ENCODE measurements at regions not wholly inside any gene's neighbourhood (a gene's known extent, or its start where the extent isn't known, plus 50 kb on each side); places are given as distances from the start of the nearest gene placed in this dataset.

DNA sequence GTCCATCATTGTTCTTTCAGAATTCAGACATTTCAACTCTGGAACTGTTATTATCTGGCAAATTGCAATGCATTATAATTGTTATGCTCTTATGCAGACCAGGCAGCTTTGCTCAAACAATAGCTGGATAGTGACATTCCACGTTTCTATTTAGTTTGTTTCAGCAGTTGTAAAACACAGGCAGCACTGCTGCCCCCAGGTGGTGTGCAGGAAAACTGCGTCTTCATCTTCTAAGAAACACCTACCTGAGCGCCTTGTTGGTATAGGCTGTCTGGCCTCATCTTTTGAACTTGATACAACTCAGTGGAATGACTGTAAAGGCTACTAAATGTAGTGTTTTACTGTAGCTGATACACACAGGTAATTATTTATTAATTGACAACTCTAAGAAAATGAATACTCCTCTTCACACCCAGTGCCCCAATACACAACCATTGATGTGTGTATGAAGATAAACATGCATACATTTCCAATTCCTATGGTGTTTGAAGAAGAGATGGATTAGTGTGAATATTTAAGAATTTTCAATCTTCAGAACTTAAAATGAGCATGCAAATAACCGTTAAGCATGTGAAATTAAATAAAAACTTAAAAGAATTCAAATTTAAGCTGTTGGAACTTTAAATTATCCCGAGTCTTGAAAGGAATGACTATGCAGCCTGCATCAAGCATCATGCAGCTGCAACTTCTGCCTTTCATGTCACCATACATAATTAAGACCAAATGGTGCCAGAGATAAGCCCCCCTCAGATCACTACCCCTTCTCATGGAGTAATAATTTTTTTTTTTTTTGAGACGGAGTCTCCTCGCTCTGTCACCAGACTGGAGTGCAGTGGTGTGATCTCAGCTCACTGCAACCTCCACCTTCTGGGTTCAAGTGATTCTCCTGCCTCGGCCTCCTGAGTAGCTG is 85.6 kb downstream of the CD8B2 start:
- DNase-seq: no peak

DNA sequence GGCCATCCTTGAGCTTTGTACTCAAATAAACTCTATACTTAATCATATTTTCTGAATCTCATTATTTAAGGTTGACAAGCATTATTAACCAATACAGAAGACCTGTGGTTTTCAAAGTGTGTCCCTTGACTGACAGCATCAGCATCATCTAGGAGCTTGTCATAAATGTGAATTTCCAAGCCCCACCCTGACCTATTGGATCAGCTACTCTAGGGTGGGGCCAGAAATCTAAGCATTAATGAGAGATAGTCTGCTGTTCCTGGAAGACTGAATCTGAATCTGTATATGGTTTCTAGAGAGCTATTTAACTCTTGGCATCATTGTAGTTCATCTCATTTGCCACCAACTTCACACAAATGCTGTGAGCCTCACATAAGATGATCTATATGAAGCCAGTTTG is 86.6 kb downstream of the CD8B2 start:
- no peak for DNase-seq

- DNase-seq: no peak
Observed at GRCh38 chr2:106575955-106576354, 88.8 kb downstream of the CD8B2 start.

DNA sequence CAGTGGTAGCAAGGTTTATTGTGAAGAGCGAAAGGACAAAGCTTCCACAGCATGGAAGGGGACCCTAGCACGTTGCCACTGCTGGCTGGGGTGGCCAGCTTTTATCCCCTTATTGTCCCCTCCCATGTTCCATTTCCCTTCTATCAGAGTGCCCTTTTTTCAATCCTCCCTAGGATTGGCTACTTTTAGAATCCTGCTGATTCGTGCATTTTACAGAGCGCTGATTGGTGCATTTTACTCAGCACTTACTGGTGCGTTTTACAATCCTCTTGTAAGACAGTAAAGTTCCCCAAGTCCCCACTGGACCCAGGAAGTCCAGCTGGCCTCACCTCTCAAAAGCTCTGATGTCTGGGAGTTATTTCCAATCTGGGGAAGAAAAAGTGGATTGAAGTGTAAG is 90.1 kb downstream of the CD8B2 start:
- DNase-seq: no peak

- DNase-seq: no peak
Observed at GRCh38 chr2:106579750-106580197, 92.6 kb downstream of the CD8B2 start.

GRCh38 chr2:106580241-106580640 is 93.1 kb downstream of the CD8B2 start:
- no peak for DNase-seq

- DNase-seq: no peak
Observed at GRCh38 chr2:106581328-106581727, 94.2 kb downstream of the CD8B2 start.

DNA sequence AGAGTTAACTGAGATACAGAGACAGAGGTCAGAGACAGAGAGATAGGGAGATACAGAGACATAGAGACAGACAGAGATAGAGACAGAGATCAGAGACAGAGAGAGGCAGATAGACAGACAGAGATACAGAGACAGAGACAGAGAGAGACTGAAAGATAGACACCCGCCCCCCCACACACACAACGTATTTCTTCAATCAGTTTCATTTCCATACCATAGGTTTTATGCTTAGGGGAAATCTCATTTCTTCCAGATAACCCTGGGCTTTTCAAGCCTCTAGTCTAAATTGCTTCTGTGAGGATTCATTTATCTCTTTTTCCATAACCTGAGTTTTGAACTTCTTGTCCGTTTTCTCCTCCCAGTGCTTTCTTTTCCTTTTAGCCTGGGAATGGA is 94.6 kb downstream of the CD8B2 start:
- no peak for DNase-seq

DNA sequence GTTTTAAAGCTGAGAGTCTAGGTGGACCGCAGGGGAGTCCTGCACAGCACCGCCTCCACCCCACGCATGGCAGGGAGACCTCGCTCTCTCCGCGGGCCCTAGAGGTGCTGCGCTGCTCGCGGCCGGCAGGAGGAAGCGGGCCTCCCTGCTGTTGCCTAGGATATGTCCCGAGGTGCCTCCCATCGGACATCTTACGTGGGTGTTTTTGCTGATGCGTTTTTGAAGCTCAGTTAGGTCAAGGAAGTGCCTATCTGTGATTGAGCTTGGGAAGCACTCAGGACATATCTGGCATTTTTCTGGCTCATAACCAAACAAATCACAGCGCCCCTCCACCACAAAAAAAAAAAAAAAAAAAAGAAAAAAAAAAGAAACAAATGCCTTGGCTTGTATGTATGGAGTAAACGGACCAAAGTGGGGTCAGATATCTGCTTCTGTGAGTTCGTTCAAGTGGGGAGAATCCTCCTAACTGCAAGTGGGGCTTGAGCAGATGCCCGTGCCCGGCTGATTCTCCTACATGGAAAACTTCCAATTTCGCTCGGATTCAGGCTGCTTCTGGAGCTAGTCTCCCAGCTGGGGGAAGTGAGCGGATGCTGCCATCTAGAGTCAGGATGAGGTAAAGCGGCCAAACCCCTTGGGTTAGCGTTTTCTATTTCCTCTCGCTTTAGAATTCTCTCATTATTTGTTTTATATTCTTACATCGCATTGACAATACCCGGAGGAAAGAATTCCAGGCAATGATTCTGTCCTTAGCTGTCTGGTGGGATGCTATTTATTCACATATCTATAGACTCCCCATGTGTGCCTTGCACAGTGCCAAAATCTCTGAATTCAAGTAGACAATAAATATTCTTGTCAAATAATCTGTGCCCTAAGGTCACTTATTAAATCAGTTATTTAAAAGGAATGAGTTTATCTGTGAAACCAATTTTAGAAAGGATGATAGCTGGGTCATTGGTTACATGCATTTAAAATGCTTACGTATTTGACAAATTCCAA is 95.3 kb downstream of the CD8B2 start:
- DNase-seq: peak; percentile 34

- no peak for DNase-seq
Observed at GRCh38 chr2:106584304-106584954, 97.3 kb downstream of the CD8B2 start.

GRCh38 chr2:106596844-106597243 is 109.7 kb downstream of the CD8B2 start:
- DNase-seq: no peak

GRCh38 chr2:106599540-106599939 is 112.4 kb downstream of the CD8B2 start:
- no peak for DNase-seq

DNA sequence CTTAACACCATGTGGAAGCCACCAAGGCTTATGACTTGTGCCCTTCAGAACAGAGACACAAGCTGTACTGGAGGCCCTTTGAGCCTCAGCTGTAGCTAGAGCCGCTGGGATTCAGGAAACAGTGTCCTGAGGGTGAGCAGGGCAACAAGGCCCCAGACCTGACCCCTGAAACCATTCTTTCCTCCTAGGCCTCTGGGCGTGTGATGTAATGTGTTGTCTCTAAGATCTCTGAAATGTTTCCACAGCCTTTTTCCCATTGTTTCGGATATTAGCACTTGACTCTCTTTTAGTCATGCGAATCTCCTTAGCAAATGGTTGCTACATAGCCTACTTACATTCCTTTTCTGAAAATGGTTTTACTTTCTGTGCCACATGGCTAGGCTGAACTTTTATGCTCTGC is 114.9 kb downstream of the CD8B2 start:
- no peak for DNase-seq

DNA sequence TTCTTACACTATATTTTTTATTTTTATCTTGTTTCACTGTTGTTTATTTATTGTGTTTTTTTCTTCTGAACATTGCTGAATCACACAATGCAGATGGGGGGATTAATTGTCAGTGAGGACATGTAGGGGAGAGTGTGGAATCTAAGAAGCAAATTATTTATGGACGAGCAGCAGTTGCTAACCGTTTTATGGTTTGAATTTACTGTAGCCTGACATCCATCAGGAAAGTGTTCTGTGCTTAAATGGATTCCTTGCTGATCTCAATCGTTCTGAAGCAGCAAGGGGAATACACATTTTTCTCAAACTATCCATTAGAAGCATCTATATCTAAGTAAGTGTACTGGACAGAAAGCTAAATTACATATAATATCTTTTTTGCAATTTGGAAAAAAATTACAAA is 119.5 kb downstream of the CD8B2 start:
- DNase-seq: no peak

DNA sequence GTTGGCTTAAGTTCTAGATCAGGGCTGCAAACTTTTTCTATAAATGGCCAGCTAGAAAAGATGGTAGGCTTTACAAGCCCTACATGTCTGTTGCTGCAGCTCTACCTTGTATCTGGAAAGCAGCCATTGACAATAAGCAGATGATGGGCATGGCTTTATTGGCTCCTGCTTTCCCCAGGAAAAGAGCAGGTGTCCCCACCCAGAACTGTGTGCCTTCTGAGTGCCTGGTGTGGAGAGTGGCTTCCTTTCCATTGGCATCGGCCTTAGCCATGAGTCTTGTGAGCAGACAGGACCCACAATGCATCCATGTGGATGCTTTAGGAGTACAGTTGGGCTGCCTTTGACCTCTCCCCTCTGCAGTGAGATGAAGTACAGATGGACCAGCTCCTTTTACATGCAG is 120.2 kb downstream of the CD8B2 start:
- no peak for DNase-seq

- no peak for DNase-seq
Observed at GRCh38 chr2:106609780-106610179, 122.6 kb downstream of the CD8B2 start.

- no peak for DNase-seq
Observed at GRCh38 chr2:106614511-106615291, 127.5 kb downstream of the CD8B2 start.

- no peak for DNase-seq
Observed at GRCh38 chr2:106618614-106619013, 131.4 kb downstream of the CD8B2 start.

DNA sequence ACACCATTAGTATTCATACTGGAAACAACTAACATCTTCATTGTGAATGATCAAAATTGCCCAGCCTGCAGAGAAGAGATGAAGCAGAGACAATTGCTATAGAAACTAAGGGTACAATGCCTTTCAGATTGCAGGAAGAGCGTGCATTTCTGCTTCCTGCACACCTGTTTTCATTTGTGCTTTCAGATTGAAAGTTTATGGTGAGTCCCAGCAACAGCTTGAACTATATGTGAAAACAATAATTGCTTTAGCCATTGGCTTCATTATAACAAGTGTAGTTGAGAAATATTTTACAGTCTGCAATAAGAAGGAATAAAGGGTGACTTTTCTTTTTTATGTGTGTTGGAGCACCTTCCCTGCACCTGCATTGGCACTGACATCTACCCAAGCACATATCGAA is 136.3 kb downstream of the CD8B2 start:
- DNase-seq: no peak

GRCh38 chr2:106624787-106625380 is 137.7 kb downstream of the CD8B2 start:
- DNase-seq: no peak

DNA sequence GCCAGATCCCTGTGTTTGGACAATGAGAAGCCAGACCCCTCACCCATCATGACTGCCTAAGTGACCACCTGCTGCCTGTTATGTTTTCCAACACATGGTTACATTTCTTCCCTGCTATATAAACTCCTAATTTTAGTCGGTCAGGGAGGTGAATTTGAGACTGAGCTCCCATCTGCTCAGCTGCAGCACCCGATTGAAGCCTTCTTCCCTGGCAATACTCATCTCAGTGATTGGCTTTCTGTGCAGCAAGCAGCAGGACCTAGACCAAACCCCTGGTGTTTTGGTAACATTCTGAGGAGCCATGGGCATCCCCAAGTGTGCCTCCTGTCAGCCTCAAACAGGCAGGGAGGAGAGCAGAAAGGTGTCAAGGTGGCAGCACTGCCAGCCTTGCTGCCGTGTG is 141.2 kb downstream of the CD8B2 start:
- no peak for DNase-seq

GRCh38 chr2:106629981-106630380 is 142.8 kb downstream of the CD8B2 start:
- DNase-seq: no peak
